Stimulated activated CD4-positive, alpha-beta T cell treated with anti-CD3 and anti-CD28 coated beads, TNF-alpha, amount 100 ng/mL, for 48 hours (primary cell): ENCODE measurements at regions not wholly inside any gene's neighbourhood (a gene's known extent, or its start where the extent isn't known, plus 50 kb on each side); places are given as distances from the start of the nearest gene placed in this dataset.
"Not testable (repeated sequence)": the region's sequence is repeated elsewhere in the genome, so short reads cannot be mapped to it uniquely, and the experiment has no call there.

Source experiments
- DNase-seq, 3 donors: peaks; one replicate each; pipeline ENCODE4 v3.0.0-alpha.2; 2020; ENCODE audit warnings: low read depth in 3 of 3

- DNase-seq = no peak
Observed at GRCh38 chr17:77037943-77038342, 102.8 kb upstream of the SEC14L1 start.

- no peak for DNase-seq
Observed at GRCh38 chr17:77038884-77039555, 101.7 kb upstream of the SEC14L1 start.

GRCh38 chr17:77042476-77043231 lies 98.1 kb upstream of the SEC14L1 start:
- DNase-seq = no peak

GRCh38 chr17:77045441-77046041 lies 95.2 kb upstream of the SEC14L1 start:
- DNase-seq = no peak

- no peak for DNase-seq
Observed at GRCh38 chr17:77049440-77049839, 91.3 kb upstream of the SEC14L1 start.

- not testable (repeated sequence) for DNase-seq
Observed at GRCh38 chr17:77050901-77051300, 89.9 kb upstream of the SEC14L1 start.

- no peak for DNase-seq
Observed at GRCh38 chr17:77054936-77055335, 85.8 kb upstream of the SEC14L1 start.

- no peak for DNase-seq
Observed at GRCh38 chr17:77055453-77055852, 85.3 kb upstream of the SEC14L1 start.

GRCh38 chr17:77058016-77058415 lies 82.8 kb upstream of the SEC14L1 start:
- no peak for DNase-seq

- DNase-seq = no peak
Observed at GRCh38 chr17:77061669-77062068, 79.1 kb upstream of the SEC14L1 start.

- no peak for DNase-seq
Observed at GRCh38 chr17:77064598-77064997, 76.2 kb upstream of the SEC14L1 start.

GRCh38 chr17:77066165-77066564 lies 74.6 kb upstream of the SEC14L1 start:
- no peak for DNase-seq

GRCh38 chr17:77066726-77067409 lies 73.9 kb upstream of the SEC14L1 start:
- peak in 1 of 3 donors; percentile 11 for DNase-seq

- DNase-seq = no peak
Observed at GRCh38 chr17:77068915-77069314, 71.9 kb upstream of the SEC14L1 start.

GRCh38 chr17:77070888-77071279 lies 69.9 kb upstream of the SEC14L1 start:
- DNase-seq = no peak

GRCh38 chr17:77071925-77072490 lies 68.8 kb upstream of the SEC14L1 start:
- DNase-seq = no peak

- no peak for DNase-seq
Observed at GRCh38 chr17:77072670-77073069, 68.1 kb upstream of the SEC14L1 start.

GRCh38 chr17:77074681-77075080 lies 66.1 kb upstream of the SEC14L1 start:
- DNase-seq = no peak

GRCh38 chr17:77076124-77076830 lies 64.5 kb upstream of the SEC14L1 start:
- DNase-seq = no peak

- no peak for DNase-seq
Observed at GRCh38 chr17:77083531-77083930, 57.2 kb upstream of the SEC14L1 start.

GRCh38 chr17:77085926-77086432 lies 54.8 kb upstream of the SEC14L1 start:
- DNase-seq = no peak
